Vagina (tissue), 2 donors: ENCODE measurements at regions not wholly inside any gene's neighbourhood (a gene's known extent, or its start where the extent isn't known, plus 50 kb on each side); places are given as distances from the start of the nearest gene placed in this dataset.

Experiments
- DNase-seq, 2 donors: peaks; one replicate each; pipeline ENCODE4 v3.0.0-alpha.2; 2017; ENCODE audit errors: extremely low spot score in 2 of 2
- H3K27ac ChIP-seq: fragments of 200-600 bp; sonication (generic); one replicate; pipeline ENCODE4 v1.5.1; 2019
- H3K27me3 ChIP-seq: fragments of 200-600 bp; sonication (generic); one replicate; pipeline ENCODE4 v1.5.1; 2019
- H3K36me3 ChIP-seq, 2 donors: fragments of 200-600 bp; sonication (generic); one replicate each; pipeline ENCODE4 v1.5.1; 2017 to 2019
- H3K4me1 ChIP-seq: fragments of 200-600 bp; sonication (generic); one replicate; pipeline ENCODE4 v1.5.1; 2019
- H3K4me3 ChIP-seq, 2 donors: fragments of 200-600 bp; sonication (generic); 1 replicate in 1 of 2; 2 replicates in 1 of 2; pipeline ENCODE4 v1.5.1; 2016 to 2019
- H3K9me3 ChIP-seq: fragments of 200-600 bp; sonication (generic); one replicate; pipeline ENCODE4 v1.5.1; 2019
- POLR2A ChIP-seq, 2 donors: fragments of 450-650 bp; IDR thresholded peaks; one replicate each; pipeline ENCODE4 v1.6.1; 2017; ENCODE audit warnings: antibody characterized with exemption in 2 of 2, mild to moderate bottlenecking in 2 of 2, moderate library complexity in 2 of 2
- POLR2AphosphoS5 ChIP-seq, 2 donors: sonication (generic); formaldehyde crosslinking; IDR thresholded peaks; one replicate each; pipeline ENCODE4 v1.9.0; 2017; ENCODE audit warnings: antibody characterized with exemption in 2 of 2, mild to moderate bottlenecking in 2 of 2, low read depth in 1 of 2; ENCODE audit not compliant: insufficient read depth in 1 of 2
- intact Hi-C: fragments of 100-400 bp; cut with DNase I; formaldehyde crosslinking; loops from one replicate; pipeline ENCODE4 v1.15.1; 2023
- TF ChIP-seq, protein P1 (sequence below), 3 experiments: fragments of 450-650 bp in 2 of 3; fragments of 200-600 bp in 1 of 3; sonication (generic) in 1 of 3; IDR thresholded peaks; one replicate each; pipeline ENCODE4 v1.5.1; 2017 to 2019; ENCODE audit warnings: antibody characterized with exemption in 3 of 3, mild to moderate bottlenecking in 2 of 3, moderate library complexity in 2 of 3

DNA sequence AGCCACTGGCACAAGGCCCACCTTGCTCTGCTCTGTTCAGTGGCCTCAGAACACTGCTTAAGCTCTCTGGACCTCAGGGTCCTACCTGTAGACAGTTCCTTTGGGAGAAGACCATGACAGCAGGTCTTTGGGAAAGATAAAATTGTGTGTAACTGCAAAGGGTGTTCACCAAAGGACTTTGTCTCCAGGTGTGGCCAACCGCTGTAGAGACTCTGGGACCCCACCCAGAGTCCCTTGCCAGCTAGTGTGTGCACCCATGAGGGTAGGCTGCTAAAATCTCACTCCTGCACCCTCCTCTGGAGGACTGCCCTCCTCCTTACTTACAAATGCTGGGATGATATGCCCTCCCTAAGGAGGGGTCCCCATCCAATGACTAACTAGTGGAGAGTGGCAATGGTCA, 211.2 kb downstream of the TSHZ3 start:
- no peaks in the 10 kb centered on the region for H3K36me3 ChIP-seq
- DNase-seq, result no peak

DNA sequence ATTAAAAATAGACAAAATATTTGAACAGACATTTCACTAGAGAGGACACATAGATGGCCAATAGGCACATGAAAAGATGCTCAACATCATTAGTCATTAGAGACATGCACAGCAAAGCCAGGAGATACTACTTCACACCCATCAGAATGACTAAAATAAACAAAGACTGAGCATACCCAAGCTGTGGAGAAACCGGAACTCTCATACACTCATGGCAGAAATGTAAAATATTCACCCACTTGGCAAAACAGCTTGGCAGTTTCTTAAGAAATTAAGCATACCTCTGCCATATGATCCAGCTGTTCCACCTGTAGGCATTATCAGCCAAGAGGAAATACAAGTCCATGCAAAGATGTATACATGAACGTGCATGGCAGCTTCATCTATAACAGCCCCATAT, 213.4 kb downstream of the TSHZ3 start:
- intact Hi-C loops, result no loop called here
- Histone ChIP-seq H3K27ac (no peak overlapping the region), H3K36me3 (no peaks in the 10 kb centered on the region), H3K4me3 (no peak overlapping the region), H3K9me3 (no peaks in the 10 kb centered on the region), H3K27me3 (no peaks in the 10 kb centered on the region), H3K4me1 (no peaks in the 10 kb centered on the region)
- TF ChIP-seq, protein P1, sequence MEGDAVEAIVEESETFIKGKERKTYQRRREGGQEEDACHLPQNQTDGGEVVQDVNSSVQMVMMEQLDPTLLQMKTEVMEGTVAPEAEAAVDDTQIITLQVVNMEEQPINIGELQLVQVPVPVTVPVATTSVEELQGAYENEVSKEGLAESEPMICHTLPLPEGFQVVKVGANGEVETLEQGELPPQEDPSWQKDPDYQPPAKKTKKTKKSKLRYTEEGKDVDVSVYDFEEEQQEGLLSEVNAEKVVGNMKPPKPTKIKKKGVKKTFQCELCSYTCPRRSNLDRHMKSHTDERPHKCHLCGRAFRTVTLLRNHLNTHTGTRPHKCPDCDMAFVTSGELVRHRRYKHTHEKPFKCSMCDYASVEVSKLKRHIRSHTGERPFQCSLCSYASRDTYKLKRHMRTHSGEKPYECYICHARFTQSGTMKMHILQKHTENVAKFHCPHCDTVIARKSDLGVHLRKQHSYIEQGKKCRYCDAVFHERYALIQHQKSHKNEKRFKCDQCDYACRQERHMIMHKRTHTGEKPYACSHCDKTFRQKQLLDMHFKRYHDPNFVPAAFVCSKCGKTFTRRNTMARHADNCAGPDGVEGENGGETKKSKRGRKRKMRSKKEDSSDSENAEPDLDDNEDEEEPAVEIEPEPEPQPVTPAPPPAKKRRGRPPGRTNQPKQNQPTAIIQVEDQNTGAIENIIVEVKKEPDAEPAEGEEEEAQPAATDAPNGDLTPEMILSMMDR (IDR thresholded peaks at IDR 0.05), result no peak
- TF ChIP-seq POLR2A (IDR thresholded peaks at IDR 0.05), result no peak
- no peak for TF ChIP-seq POLR2AphosphoS5 (IDR thresholded peaks at IDR 0.05; ENCODE audit: insufficient read depth in 1 of 2, low read depth in 1 of 2)
- DNase-seq, result no peak

More for the DNA sequence above, 211.2 kb downstream of the TSHZ3 start:
- no peaks in the 10 kb centered on the region for H3K27me3 ChIP-seq
- no peaks in the 10 kb centered on the region for H3K9me3 ChIP-seq
- H3K4me3 ChIP-seq, result no peak overlapping the region
- H3K4me1 ChIP-seq, result no peaks in the 10 kb centered on the region
- intact Hi-C loops, result no loop called here
- TF ChIP-seq POLR2AphosphoS5 (IDR thresholded peaks at IDR 0.05; ENCODE audit: insufficient read depth in 1 of 2, low read depth in 1 of 2) (no peak), POLR2A (IDR thresholded peaks at IDR 0.05) (no peak)
- TF ChIP-seq, protein P1 (IDR thresholded peaks at IDR 0.05), result no peak
- H3K27ac ChIP-seq, result no peak overlapping the region

DNA sequence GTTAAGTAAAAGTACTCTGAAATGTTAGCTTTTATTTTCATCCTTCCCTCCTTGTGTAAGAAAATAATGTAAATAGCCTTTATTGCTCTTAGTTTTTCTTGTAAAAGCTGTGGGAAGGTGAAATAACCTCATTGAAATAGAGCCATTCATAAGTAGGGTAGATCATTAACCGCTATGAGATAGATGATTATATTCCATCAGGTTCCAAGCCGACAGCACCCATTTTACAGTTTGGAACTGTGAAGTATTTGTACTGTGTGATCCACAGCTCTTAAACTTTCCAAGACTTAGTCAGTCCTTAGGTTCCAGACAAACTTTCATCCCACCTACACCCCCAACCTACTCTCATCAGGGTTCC, 216.5 kb downstream of the TSHZ3 start:
- Histone ChIP-seq H3K4me3 (no peak overlapping the region), H3K4me1 (peaks cover 5% of the 10 kb centered on the region), H3K27me3 (no peaks in the 10 kb centered on the region), H3K27ac (no peak overlapping the region), H3K36me3 (no peaks in the 10 kb centered on the region), H3K9me3 (no peaks in the 10 kb centered on the region)
- no peak for TF ChIP-seq POLR2AphosphoS5 (IDR thresholded peaks at IDR 0.05; ENCODE audit: insufficient read depth in 1 of 2, low read depth in 1 of 2)
- TF ChIP-seq, protein P1 (IDR thresholded peaks at IDR 0.05), result no peak
- TF ChIP-seq POLR2A (IDR thresholded peaks at IDR 0.05), result no peak
- DNase-seq, result no peak
- intact Hi-C loops, result no loop called here

DNA sequence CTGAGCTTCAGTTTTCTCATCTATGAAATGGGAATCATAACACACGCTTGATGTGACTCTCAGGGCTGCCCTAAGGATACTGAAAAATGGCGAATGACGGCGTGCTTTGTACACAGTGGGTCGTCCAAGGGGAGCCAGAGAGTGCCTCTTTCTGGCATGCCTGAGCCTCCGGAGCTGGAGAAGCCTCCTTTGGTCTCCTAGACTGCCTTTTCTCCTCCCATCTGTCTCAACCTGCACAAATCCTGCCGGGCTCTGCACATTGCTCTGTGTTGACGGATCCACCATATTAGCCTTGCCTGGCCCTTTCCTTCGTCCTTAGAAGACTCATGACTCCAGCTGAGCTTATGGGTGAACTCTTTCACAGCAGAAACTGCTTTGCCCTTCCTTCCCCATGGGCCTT, 220.9 kb downstream of the TSHZ3 start:
- H3K36me3 ChIP-seq, result no peaks in the 10 kb centered on the region
- H3K9me3 ChIP-seq, result no peaks in the 10 kb centered on the region
- peaks cover 12% of the 10 kb centered on the region for H3K4me1 ChIP-seq
- intact Hi-C loops, result no loop called here
- H3K27me3 ChIP-seq, result no peaks in the 10 kb centered on the region
- H3K27ac ChIP-seq, result no peak overlapping the region
- H3K4me3 ChIP-seq, result no peak overlapping the region
- TF ChIP-seq POLR2AphosphoS5 (IDR thresholded peaks at IDR 0.05; ENCODE audit: insufficient read depth in 1 of 2, low read depth in 1 of 2), result no peak
- DNase-seq, result no peak

DNA sequence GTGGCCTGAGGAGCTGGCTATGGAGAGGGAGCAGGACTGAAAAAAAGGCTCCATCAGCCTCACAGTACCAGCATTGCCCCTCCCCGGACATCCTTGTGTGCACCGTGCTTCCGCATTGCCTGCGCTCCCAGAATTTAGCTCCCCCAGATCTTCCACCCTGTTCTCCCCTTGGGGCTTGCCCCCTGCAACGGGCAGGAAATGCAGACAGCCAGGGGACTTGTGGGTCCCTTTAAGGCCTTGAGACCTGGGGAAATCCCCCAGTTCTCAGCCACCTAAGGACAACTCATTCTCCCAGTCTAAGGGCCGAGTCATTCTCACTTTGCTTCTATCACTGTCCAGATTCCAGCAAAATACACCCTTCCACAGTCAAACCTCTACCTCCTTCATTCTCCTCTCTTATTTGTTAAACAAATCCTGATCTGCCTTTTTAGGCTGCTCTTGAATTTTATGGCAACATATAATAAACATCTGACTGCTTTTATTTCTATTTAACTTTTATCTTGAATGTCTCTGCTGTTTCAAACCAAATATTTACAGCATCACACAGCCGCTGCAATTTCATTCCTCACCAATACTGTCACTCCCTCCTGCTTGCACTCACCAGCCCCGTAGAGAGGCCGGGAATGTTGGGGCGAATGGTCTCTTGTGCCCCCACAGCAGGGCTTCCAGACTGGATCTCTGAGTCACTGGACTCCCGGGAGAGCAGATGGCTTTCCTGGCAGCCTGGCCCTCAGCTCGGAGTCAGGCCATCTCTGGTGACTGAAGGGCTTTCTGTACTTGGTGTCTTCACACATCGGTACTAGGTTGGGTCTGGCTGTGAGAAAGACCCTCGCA, 221.9 kb downstream of the TSHZ3 start:
- no peak for DNase-seq
- no peaks in the 10 kb centered on the region for H3K9me3 ChIP-seq
- no peak overlapping the region for H3K4me3 ChIP-seq
- H3K4me1 ChIP-seq, result peaks cover 12% of the 10 kb centered on the region
- no peaks in the 10 kb centered on the region for H3K27me3 ChIP-seq
- intact Hi-C loops, result no loop called here
- H3K27ac ChIP-seq, result no peak overlapping the region
- TF ChIP-seq POLR2AphosphoS5 (IDR thresholded peaks at IDR 0.05; ENCODE audit: insufficient read depth in 1 of 2, low read depth in 1 of 2), result peak in 1 of 2 donors; percentile 33
- TF ChIP-seq, protein P1 (IDR thresholded peaks at IDR 0.05), result no peak
- no peaks in the 10 kb centered on the region for H3K36me3 ChIP-seq
